NOMO-1 treated with DMSO at 0.1 percent for 48 hours (cell line): ENCODE measurements at regions not wholly inside any gene's neighbourhood (a gene's known extent, or its start where the extent isn't known, plus 50 kb on each side); places are given as distances from the start of the nearest gene placed in this dataset.

Experiments
- DNase-seq: peaks from one replicate; lab custom pipeline; 2025; ENCODE audit not compliant: unreplicated experiment; lab: John Stamatoyannopoulos, UW

GRCh38 chr4:167652267-167652666, 418.0 kb upstream of the SPOCK3 start:
- DNase-seq: no peak

- DNase-seq: no peak
Measured at GRCh38 chr4:167688660-167689142, 403.6 kb upstream of the ANXA10 start.

- no peak for DNase-seq
Measured at GRCh38 chr4:167702391-167702790, 389.9 kb upstream of the ANXA10 start.

GRCh38 chr4:167711517-167711916, 380.8 kb upstream of the ANXA10 start:
- DNase-seq: no peak

- no peak for DNase-seq
Measured at GRCh38 chr4:167713756-167714155, 378.6 kb upstream of the ANXA10 start.

- no peak for DNase-seq
Measured at GRCh38 chr4:167715176-167715575, 377.2 kb upstream of the ANXA10 start.

- DNase-seq: no peak
Measured at GRCh38 chr4:167717495-167717894, 374.8 kb upstream of the ANXA10 start.

GRCh38 chr4:167721617-167722486, 370.5 kb upstream of the ANXA10 start:
- no peak for DNase-seq

GRCh38 chr4:167722487-167722808, 369.9 kb upstream of the ANXA10 start:
- no peak for DNase-seq

GRCh38 chr4:167724941-167725340, 367.4 kb upstream of the ANXA10 start:
- no peak for DNase-seq

GRCh38 chr4:167730769-167731168, 361.6 kb upstream of the ANXA10 start:
- no peak for DNase-seq

GRCh38 chr4:167745024-167745687, 347.2 kb upstream of the ANXA10 start:
- no peak for DNase-seq

GRCh38 chr4:167767281-167767680, 325.1 kb upstream of the ANXA10 start:
- DNase-seq: no peak

GRCh38 chr4:167774646-167775045, 317.7 kb upstream of the ANXA10 start:
- DNase-seq: no peak

GRCh38 chr4:167775375-167775774, 317.0 kb upstream of the ANXA10 start:
- no peak for DNase-seq

- DNase-seq: no peak
Measured at GRCh38 chr4:167779280-167779679, 313.1 kb upstream of the ANXA10 start.

- DNase-seq: no peak
Measured at GRCh38 chr4:167779864-167780263, 312.5 kb upstream of the ANXA10 start.

- DNase-seq: no peak
Measured at GRCh38 chr4:167784826-167785225, 307.5 kb upstream of the ANXA10 start.

- no peak for DNase-seq
Measured at GRCh38 chr4:167785523-167785922, 306.8 kb upstream of the ANXA10 start.

- DNase-seq: no peak
Measured at GRCh38 chr4:167786504-167786903, 305.8 kb upstream of the ANXA10 start.

GRCh38 chr4:167787231-167787630, 305.1 kb upstream of the ANXA10 start:
- DNase-seq: no peak

GRCh38 chr4:167802463-167803212, 289.7 kb upstream of the ANXA10 start:
- DNase-seq: no peak
